A549 (cell line): ENCODE measurements at regions not wholly inside any gene's neighbourhood (a gene's known extent, or its start where the extent isn't known, plus 50 kb on each side); places are given as distances from the start of the nearest gene placed in this dataset.

ENCODE experiments used
- ATAC-seq, 2 experiments: fragments of 200-7000 bp in 1 of 2; fragments of >200 bp in 1 of 2; cut with Nextera tagmentation in 1 of 2; cut with Tn5 transposase in 1 of 2; 3 replicates each; pipeline versions ENCODE4 v1.8.0 to v1.9.1; 2018 to 2020; ENCODE audit warnings: mild to moderate bottlenecking in 1 of 2, moderate library complexity in 1 of 2
- CTCF ChIA-PET: fragments of 300-600 bp; sonication (Branson Sonifier 250); formaldehyde crosslinking; extraction: SDS; loops from one replicate; lab custom pipeline; 2021; ENCODE audit warnings: antibody characterized with exemption, inconsistent platforms; lab: Yijun Ruan, JAX
- POLR2A ChIA-PET: fragments of 350-600 bp; formaldehyde crosslinking; extraction: SDS; loops from one replicate; lab custom pipeline; 2021; ENCODE audit warnings: antibody characterized with exemption, inconsistent platforms; lab: Yijun Ruan, JAX
- DNase-seq, 2 experiments: peaks; one replicate each; pipeline versions ENCODE4 v3.0.0 to v3.0.0-alpha.2; 2011 to 2016; ENCODE audit warnings: low read depth in 1 of 2, low spot score in 1 of 2
- FAIRE-seq: peaks from 2 replicates; lab custom pipeline; 2011; peaks lifted over from hg19 to GRCh38; lab: Jason Lieb, UNC
- H3K27ac ChIP-seq, 2 experiments: fragments of >200 bp; sonication (Bioruptor Twin); formaldehyde crosslinking; 3 replicates each; pipeline ENCODE4 v1.5.1; 2016 to 2017
- H3K4me1 ChIP-seq: fragments of >200 bp; sonication (Bioruptor Twin); formaldehyde crosslinking; 3 replicates; pipeline ENCODE4 v1.6.1; 2016
- H3K4me2 ChIP-seq: fragments of >200 bp; sonication (Bioruptor Twin); formaldehyde crosslinking; 3 replicates; pipeline ENCODE4 v1.6.1; 2016
- H3K4me3 ChIP-seq: fragments of >200 bp; sonication (Bioruptor Twin); formaldehyde crosslinking; 3 replicates; pipeline ENCODE4 v1.5.1; 2016
- H3K9me3 ChIP-seq: fragments of >200 bp; sonication (Bioruptor Twin); formaldehyde crosslinking; 3 replicates; pipeline ENCODE4 v1.6.1; 2016
- BCL3 ChIP-seq: fragments of >200 bp; sonication (Bioruptor Twin); formaldehyde crosslinking; IDR thresholded peaks from 3 replicates; pipeline ENCODE4 v1.6.1; 2016
- CBX2 ChIP-seq: fragments of 200-600 bp; sonication (generic); IDR thresholded peaks from 2 replicates; pipeline ENCODE4 v1.6.1; 2016; ENCODE audit warnings: low read depth, mild to moderate bottlenecking, borderline replicate concordance
- CHD2 ChIP-seq: fragments of 150-350 bp; IDR thresholded peaks from 2 replicates; pipeline ENCODE4 v1.6.1; 2014; ENCODE audit warnings: low read length; ENCODE audit not compliant: partially characterized antibody
- EHF ChIP-seq: fragments of 250-450 bp; sonication (Bioruptor Pico); IDR thresholded peaks from 2 replicates; pipeline ENCODE4 v1.5.0; 2020; ENCODE audit warnings: mild to moderate bottlenecking
- FOSB ChIP-seq: fragments of 250-450 bp; sonication (Bioruptor Pico); IDR thresholded peaks from 2 replicates; pipeline ENCODE4 v1.5.0; 2020; ENCODE audit warnings: mild to moderate bottlenecking, moderate library complexity
- HDAC2 ChIP-seq: fragments of 200-600 bp; sonication (generic); IDR thresholded peaks from 2 replicates; pipeline ENCODE4 v1.6.1; 2016
- HES2 ChIP-seq: fragments of >200 bp; sonication (Bioruptor Twin); formaldehyde crosslinking; IDR thresholded peaks from 2 replicates; pipeline ENCODE4 v1.6.1; 2016
- HOXB5 ChIP-seq: fragments of 250-450 bp; sonication (Bioruptor Pico); IDR thresholded peaks from 2 replicates; pipeline ENCODE4 v1.5.0; 2020; ENCODE audit warnings: mild to moderate bottlenecking, moderate library complexity
- JUN ChIP-seq, 2 experiments: fragments of >200 bp; sonication (Bioruptor Twin); formaldehyde crosslinking; IDR thresholded peaks; 2 replicates in 1 of 2; 3 replicates in 1 of 2; pipeline ENCODE4 v1.6.1; 2016 to 2017
- MAZ ChIP-seq: fragments of 150-350 bp; IDR thresholded peaks from 2 replicates; pipeline ENCODE4 v1.6.1; 2014; ENCODE audit warnings: antibody characterized with exemption, low read depth, low read length, borderline replicate concordance
- MYC ChIP-seq: IDR thresholded peaks from 2 replicates; pipeline ENCODE4 v1.6.1; 2012; ENCODE audit warnings: mild to moderate bottlenecking, inconsistent platforms, low read length, improper control_type of control experiment, borderline replicate concordance
- NPAS2 ChIP-seq: fragments of 250-450 bp; sonication (Bioruptor Pico); IDR thresholded peaks from 2 replicates; pipeline ENCODE4 v1.8.0; 2022; ENCODE audit warnings: mild to moderate bottlenecking, moderate library complexity, borderline replicate concordance
- POLR2A ChIP-seq: IDR thresholded peaks from 2 replicates; pipeline ENCODE4 v1.6.1; 2012; ENCODE audit warnings: mild to moderate bottlenecking, low read length
- RAD21 ChIP-seq, 2 experiments: fragments of >200 bp in 1 of 2; sonication (Bioruptor Twin) in 1 of 2; formaldehyde crosslinking in 1 of 2; IDR thresholded peaks in 1 of 2; conservative IDR thresholded peaks in 1 of 2; 2 replicates in 1 of 2; 3 replicates in 1 of 2; pipeline ENCODE4 v1.6.1; 2012 to 2018; ENCODE audit warnings: inconsistent platforms in 1 of 2
- RARB ChIP-seq: fragments of 250-450 bp; sonication (Bioruptor Pico); IDR thresholded peaks from 2 replicates; pipeline ENCODE4 v1.8.0; 2021; ENCODE audit warnings: mild to moderate bottlenecking, moderate library complexity
- SMC3 ChIP-seq: fragments of >200 bp; sonication (Bioruptor Twin); formaldehyde crosslinking; IDR thresholded peaks from 3 replicates; pipeline ENCODE4 v1.6.1; 2018; ENCODE audit warnings: inconsistent platforms
- ZNF302 ChIP-seq: fragments of 250-450 bp; sonication (Bioruptor Pico); IDR thresholded peaks from 2 replicates; pipeline ENCODE4 v1.9.0; 2021; ENCODE audit warnings: inconsistent platforms, mild to moderate bottlenecking, moderate library complexity
- WGBS: methylation state at CpG from one replicate; pipeline ENCODE4 v1.1.6; 2017; ENCODE audit errors: missing lambda C conversion rate; 5-methylcytosine and 5-hydroxymethylcytosine counted together
- TF ChIP-seq, protein P1 (sequence below): fragments of 150-350 bp; IDR thresholded peaks from 2 replicates; pipeline ENCODE4 v1.6.1; 2014; ENCODE audit warnings: low read depth, mild to moderate bottlenecking, low read length
- TF ChIP-seq, protein P2 (sequence below): fragments of 200-600 bp; sonication (generic); IDR thresholded peaks from 2 replicates; pipeline ENCODE4 v1.6.1; 2016; ENCODE audit warnings: antibody characterized with exemption, mild to moderate bottlenecking, moderate library complexity

- TF ChIP-seq, protein P1, sequence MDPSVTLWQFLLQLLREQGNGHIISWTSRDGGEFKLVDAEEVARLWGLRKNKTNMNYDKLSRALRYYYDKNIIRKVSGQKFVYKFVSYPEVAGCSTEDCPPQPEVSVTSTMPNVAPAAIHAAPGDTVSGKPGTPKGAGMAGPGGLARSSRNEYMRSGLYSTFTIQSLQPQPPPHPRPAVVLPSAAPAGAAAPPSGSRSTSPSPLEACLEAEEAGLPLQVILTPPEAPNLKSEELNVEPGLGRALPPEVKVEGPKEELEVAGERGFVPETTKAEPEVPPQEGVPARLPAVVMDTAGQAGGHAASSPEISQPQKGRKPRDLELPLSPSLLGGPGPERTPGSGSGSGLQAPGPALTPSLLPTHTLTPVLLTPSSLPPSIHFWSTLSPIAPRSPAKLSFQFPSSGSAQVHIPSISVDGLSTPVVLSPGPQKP = no peak
- TF ChIP-seq CHD2 (no peak), POLR2A (no peak), RARB (CRISPR knock-in tag) (no peak)
- FAIRE-seq = no peak
- H3K4me3 ChIP-seq = no peak overlapping the region
- ChIA-PET POLR2A (no interaction called here), CTCF (interaction anchor here (0.6 kb wide), 1 partner anchor 1259 kb away, joined by 3 read pairs; no protein-coding TSS in a partner anchor)
- H3K4me1 ChIP-seq = no peaks in the 10 kb centered on the region
- no peak for DNase-seq
- ATAC-seq = no peak
- no peak overlapping the region for H3K27ac ChIP-seq
- WGBS = 29% methylated on average over 5 of the region's 5 CpGs
- no peaks in the 10 kb centered on the region for H3K9me3 ChIP-seq
- no peak overlapping the region for H3K4me2 ChIP-seq
Measured at GRCh38 chr2:134023854-134024253, 230.0 kb upstream of the MGAT5 start.

DNA sequence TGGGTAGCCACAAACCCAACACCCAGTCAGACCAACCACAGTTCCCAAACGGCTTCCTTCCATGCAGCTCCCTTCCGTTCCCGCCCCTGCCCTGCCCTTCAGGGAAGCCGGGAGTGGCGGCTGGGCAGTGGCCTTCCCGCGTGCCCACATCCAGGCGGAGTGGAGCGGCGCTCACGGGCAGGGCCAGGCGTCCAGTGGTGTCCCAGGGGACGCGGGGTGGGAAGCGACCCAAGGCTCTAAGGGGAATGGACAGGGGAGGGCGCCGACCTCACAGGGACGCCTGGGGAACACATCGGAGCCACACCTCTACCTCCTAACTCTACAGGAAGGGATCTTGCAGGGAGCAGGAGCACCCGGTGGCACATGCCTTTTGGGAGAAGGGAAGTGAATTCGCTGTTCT is 225.9 kb upstream of the MGAT5 start:
- H3K4me2 ChIP-seq = no peak overlapping the region
- no peaks in the 10 kb centered on the region for H3K4me1 ChIP-seq
- CTCF ChIA-PET = no interaction called here
- no peaks in the 10 kb centered on the region for H3K9me3 ChIP-seq
- DNase-seq (no peak), FAIRE-seq (no peak), ATAC-seq (peak; percentile 30 to 34; a peak in 2 of 6 replicates)
- H3K4me3 ChIP-seq = no peak overlapping the region
- no peak for TF ChIP-seq EHF (CRISPR knock-in tag)
- 34% methylated on average over 8 of the region's 21 CpGs for WGBS
- H3K27ac ChIP-seq = no peak overlapping the region
- POLR2A ChIA-PET = no interaction called here

GRCh38 chr2:134029418-134029817 is 224.5 kb upstream of the MGAT5 start:
- no peak for TF ChIP-seq MYC
- no peak for TF ChIP-seq NPAS2 (CRISPR knock-in tag)
- TF ChIP-seq, protein P2, sequence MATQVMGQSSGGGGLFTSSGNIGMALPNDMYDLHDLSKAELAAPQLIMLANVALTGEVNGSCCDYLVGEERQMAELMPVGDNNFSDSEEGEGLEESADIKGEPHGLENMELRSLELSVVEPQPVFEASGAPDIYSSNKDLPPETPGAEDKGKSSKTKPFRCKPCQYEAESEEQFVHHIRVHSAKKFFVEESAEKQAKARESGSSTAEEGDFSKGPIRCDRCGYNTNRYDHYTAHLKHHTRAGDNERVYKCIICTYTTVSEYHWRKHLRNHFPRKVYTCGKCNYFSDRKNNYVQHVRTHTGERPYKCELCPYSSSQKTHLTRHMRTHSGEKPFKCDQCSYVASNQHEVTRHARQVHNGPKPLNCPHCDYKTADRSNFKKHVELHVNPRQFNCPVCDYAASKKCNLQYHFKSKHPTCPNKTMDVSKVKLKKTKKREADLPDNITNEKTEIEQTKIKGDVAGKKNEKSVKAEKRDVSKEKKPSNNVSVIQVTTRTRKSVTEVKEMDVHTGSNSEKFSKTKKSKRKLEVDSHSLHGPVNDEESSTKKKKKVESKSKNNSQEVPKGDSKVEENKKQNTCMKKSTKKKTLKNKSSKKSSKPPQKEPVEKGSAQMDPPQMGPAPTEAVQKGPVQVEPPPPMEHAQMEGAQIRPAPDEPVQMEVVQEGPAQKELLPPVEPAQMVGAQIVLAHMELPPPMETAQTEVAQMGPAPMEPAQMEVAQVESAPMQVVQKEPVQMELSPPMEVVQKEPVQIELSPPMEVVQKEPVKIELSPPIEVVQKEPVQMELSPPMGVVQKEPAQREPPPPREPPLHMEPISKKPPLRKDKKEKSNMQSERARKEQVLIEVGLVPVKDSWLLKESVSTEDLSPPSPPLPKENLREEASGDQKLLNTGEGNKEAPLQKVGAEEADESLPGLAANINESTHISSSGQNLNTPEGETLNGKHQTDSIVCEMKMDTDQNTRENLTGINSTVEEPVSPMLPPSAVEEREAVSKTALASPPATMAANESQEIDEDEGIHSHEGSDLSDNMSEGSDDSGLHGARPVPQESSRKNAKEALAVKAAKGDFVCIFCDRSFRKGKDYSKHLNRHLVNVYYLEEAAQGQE = no peak
- no peak for TF ChIP-seq MAZ
- no peak for TF ChIP-seq HES2
- TF ChIP-seq SMC3 = no peak
- no peak for TF ChIP-seq HOXB5 (CRISPR knock-in tag)
- Histone ChIP-seq H3K4me3 (no peak overlapping the region), H3K9me3 (no peaks in the 10 kb centered on the region), H3K4me2 (no peak overlapping the region), H3K27ac (no peak overlapping the region), H3K4me1 (no peaks in the 10 kb centered on the region)
- no peak for DNase-seq
- POLR2A ChIA-PET = no interaction called here
- 73% methylated on average over 6 of the region's 6 CpGs for WGBS
- CTCF ChIA-PET = no interaction called here
- no peak for FAIRE-seq
- ATAC-seq = no peak

DNA sequence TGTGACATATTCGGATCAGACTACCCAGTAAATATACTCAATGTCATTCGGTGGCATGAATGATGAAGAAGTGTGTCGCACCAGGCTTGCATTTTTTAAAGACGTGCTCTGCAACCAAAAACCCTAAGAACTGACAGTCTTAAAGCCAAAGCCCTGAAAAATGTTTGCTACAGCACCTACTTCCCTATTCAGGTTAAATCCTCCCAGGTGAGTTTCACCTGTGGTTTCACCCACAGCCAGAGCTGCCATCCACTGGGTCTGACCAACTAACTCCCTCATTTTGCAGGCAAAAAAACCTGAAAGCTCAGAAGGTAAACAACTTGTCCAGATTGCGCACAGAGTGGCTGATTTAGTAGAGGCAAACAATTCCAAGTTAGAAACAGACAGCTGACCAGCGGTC is 222.3 kb upstream of the MGAT5 start:
- no peak for FAIRE-seq
- ChIA-PET POLR2A (no interaction called here), CTCF (no interaction called here)
- DNase-seq = no peak
- H3K4me2 ChIP-seq = no peak overlapping the region
- ATAC-seq = no peak
- WGBS = 40% methylated on average over 6 of the region's 6 CpGs
- no peak overlapping the region for H3K27ac ChIP-seq
- no peak overlapping the region for H3K4me3 ChIP-seq
- no peaks in the 10 kb centered on the region for H3K9me3 ChIP-seq
- no peak for TF ChIP-seq MYC
- TF ChIP-seq JUN (IDR thresholded peaks at IDR 0.05) = no peak
- TF ChIP-seq RAD21 (conservative IDR thresholded peaks at IDR 0.05 in 1 of 2, IDR thresholded peaks at IDR 0.05 in 1 of 2) = no peak
- no peak for TF ChIP-seq ZNF302 (CRISPR knock-in tag)
- no peak for TF ChIP-seq HDAC2
- no peak for TF ChIP-seq HOXB5 (CRISPR knock-in tag)
- no peak for TF ChIP-seq BCL3
- TF ChIP-seq FOSB (CRISPR knock-in tag) = no peak
- TF ChIP-seq CBX2 = no peak
- H3K4me1 ChIP-seq = no peaks in the 10 kb centered on the region
